Smooth muscle cell (in vitro differentiated cells): ENCODE measurements at regions not wholly inside any gene's neighbourhood (a gene's known extent, or its start where the extent isn't known, plus 50 kb on each side); places are given as distances from the start of the nearest gene placed in this dataset.

Experiments
- DNase-seq: peaks from one replicate; lab custom pipeline; 2025; ENCODE audit not compliant: unreplicated experiment; lab: John Stamatoyannopoulos, UW
- H2AFZ ChIP-seq: fragments of 200-600 bp; sonication (generic); 2 replicates; pipeline ENCODE4 v1.6.0; 2016; ENCODE audit warnings: antibody characterized with exemption, low read depth, mild to moderate bottlenecking
- H3F3A ChIP-seq: fragments of 200-600 bp; sonication (generic); 2 replicates; pipeline ENCODE4 v1.6.0; 2017; ENCODE audit warnings: antibody characterized with exemption, low read depth
- H3K27ac ChIP-seq: fragments of 200-600 bp; sonication (generic); 2 replicates; pipeline ENCODE4 v1.5.1; 2016; ENCODE audit warnings: low read depth, mild to moderate bottlenecking
- H3K27me3 ChIP-seq: fragments of 200-600 bp; sonication (generic); 2 replicates; pipeline ENCODE4 v1.6.1; 2016; ENCODE audit warnings: low read depth, mild to moderate bottlenecking
- H3K36me3 ChIP-seq: fragments of 200-600 bp; sonication (generic); 2 replicates; pipeline ENCODE4 v1.5.1; 2016; ENCODE audit warnings: low read depth
- H3K4me1 ChIP-seq: fragments of 200-600 bp; sonication (generic); 2 replicates; pipeline ENCODE4 v1.5.1; 2016; ENCODE audit warnings: low read depth
- H3K4me2 ChIP-seq: fragments of 200-600 bp; sonication (generic); 2 replicates; pipeline ENCODE4 v1.6.0; 2016; ENCODE audit warnings: mild to moderate bottlenecking
- H3K4me3 ChIP-seq: fragments of 200-600 bp; sonication (generic); 2 replicates; pipeline ENCODE4 v1.5.1; 2016; ENCODE audit warnings: mild to moderate bottlenecking
- H3K79me2 ChIP-seq: fragments of 200-600 bp; sonication (generic); 2 replicates; pipeline ENCODE4 v1.6.0; 2016; ENCODE audit warnings: low read depth, mild to moderate bottlenecking
- H3K9ac ChIP-seq: fragments of 200-600 bp; sonication (generic); 2 replicates; pipeline ENCODE4 v1.6.0; 2016; ENCODE audit warnings: low read depth
- H3K9me3 ChIP-seq: fragments of 200-600 bp; sonication (generic); replicated peaks from 2 replicates; pipeline ENCODE4 v1.5.1; 2016; ENCODE audit warnings: low read depth
- H4K20me1 ChIP-seq: fragments of 200-600 bp; sonication (generic); 2 replicates; pipeline ENCODE4 v1.6.0; 2016; ENCODE audit warnings: low read depth
- WGBS: methylation state at CpG from one replicate; pipeline ENCODE4 v1.1.7; 2016; ENCODE audit warnings: low lambda C conversion rate; 5-methylcytosine and 5-hydroxymethylcytosine counted together
- TF ChIP-seq, protein P1 (sequence below): fragments of 200-600 bp; sonication (generic); IDR thresholded peaks from 2 replicates; pipeline ENCODE4 v1.5.1; 2017; ENCODE audit warnings: borderline replicate concordance, mild to moderate bottlenecking, antibody characterized with exemption; ENCODE audit not compliant: insufficient read depth, poor library complexity, severe bottlenecking

GRCh38 chr13:72571191-72571590, 156.2 kb downstream of the MZT1 start:
- WGBS: 65% methylated on average over 2 of the region's 2 CpGs
- H2AFZ ChIP-seq: peak overlapping the region; percentile 10
- no peaks in the 10 kb centered on the region for H3K4me1 ChIP-seq
- no peaks in the 10 kb centered on the region for H3K79me2 ChIP-seq
- H3F3A ChIP-seq: no peaks in the 10 kb centered on the region
- no peak overlapping the region for H3K9ac ChIP-seq
- no peaks in the 10 kb centered on the region for H3K9me3 ChIP-seq
- H3K4me2 ChIP-seq: no peak overlapping the region
- H3K36me3 ChIP-seq: no peaks in the 10 kb centered on the region
- no peak for DNase-seq
- H3K27ac ChIP-seq: no peak overlapping the region
- H3K4me3 ChIP-seq: no peak overlapping the region
- no peaks in the 10 kb centered on the region for H3K27me3 ChIP-seq
- H4K20me1 ChIP-seq: no peaks in the 10 kb centered on the region
- TF ChIP-seq, protein P1, sequence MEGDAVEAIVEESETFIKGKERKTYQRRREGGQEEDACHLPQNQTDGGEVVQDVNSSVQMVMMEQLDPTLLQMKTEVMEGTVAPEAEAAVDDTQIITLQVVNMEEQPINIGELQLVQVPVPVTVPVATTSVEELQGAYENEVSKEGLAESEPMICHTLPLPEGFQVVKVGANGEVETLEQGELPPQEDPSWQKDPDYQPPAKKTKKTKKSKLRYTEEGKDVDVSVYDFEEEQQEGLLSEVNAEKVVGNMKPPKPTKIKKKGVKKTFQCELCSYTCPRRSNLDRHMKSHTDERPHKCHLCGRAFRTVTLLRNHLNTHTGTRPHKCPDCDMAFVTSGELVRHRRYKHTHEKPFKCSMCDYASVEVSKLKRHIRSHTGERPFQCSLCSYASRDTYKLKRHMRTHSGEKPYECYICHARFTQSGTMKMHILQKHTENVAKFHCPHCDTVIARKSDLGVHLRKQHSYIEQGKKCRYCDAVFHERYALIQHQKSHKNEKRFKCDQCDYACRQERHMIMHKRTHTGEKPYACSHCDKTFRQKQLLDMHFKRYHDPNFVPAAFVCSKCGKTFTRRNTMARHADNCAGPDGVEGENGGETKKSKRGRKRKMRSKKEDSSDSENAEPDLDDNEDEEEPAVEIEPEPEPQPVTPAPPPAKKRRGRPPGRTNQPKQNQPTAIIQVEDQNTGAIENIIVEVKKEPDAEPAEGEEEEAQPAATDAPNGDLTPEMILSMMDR: no peak

DNA sequence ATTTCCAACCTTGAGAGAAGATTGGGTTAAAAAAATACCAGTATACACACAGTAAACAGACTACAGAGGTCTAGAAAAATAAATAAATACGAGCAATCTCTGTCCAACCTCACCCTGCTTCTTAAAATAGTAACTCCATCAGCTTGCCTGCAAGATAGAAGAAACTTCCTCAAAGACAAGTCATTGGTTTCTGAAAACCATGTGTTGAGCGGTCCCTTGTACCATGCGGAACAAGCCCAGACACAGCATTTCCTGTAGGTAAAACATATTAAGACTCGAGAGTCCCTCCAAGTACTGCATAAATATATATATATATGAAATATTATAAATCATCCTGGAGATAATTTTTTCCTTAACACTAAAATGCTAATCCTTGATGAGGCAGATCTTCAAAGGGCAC, 157.4 kb downstream of the MZT1 start:
- H3K27ac ChIP-seq: no peak overlapping the region
- H3K4me3 ChIP-seq: no peak overlapping the region
- no peaks in the 10 kb centered on the region for H3K27me3 ChIP-seq
- H3K36me3 ChIP-seq: no peaks in the 10 kb centered on the region
- TF ChIP-seq, protein P1: no peak
- no peaks in the 10 kb centered on the region for H3K9me3 ChIP-seq
- H3K4me1 ChIP-seq: no peaks in the 10 kb centered on the region
- no peaks in the 10 kb centered on the region for H4K20me1 ChIP-seq
- WGBS: 78% methylated on average over 4 of the region's 4 CpGs
- no peak for DNase-seq
- no peak overlapping the region for H2AFZ ChIP-seq
- no peaks in the 10 kb centered on the region for H3F3A ChIP-seq
- H3K4me2 ChIP-seq: no peak overlapping the region
- no peak overlapping the region for H3K9ac ChIP-seq
- no peaks in the 10 kb centered on the region for H3K79me2 ChIP-seq

DNA sequence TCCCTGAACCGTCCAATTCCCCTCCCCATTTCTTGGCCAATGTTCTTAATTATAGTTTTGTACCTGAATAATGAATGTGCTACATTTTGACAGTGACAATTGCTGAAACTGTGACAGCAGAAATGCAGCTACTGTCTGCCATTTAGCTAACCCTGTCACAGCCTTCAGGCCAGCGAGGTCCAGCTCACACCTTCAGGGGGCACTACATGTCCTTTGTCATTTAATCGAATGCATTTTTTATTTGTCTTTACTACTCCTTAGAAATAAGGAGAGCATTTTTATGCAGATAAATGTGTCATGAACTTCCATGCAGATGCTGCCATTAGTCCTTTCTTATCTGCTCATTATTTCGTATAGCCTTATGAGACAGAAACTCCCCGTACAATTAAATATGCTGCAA, 159.9 kb downstream of the MZT1 start:
- H3K36me3 ChIP-seq: no peaks in the 10 kb centered on the region
- H3K27me3 ChIP-seq: no peaks in the 10 kb centered on the region
- H2AFZ ChIP-seq: no peak overlapping the region
- DNase-seq: no peak
- WGBS: 75% methylated on average over 5 of the region's 5 CpGs
- H3K9ac ChIP-seq: no peak overlapping the region
- H3K4me3 ChIP-seq: no peak overlapping the region
- no peaks in the 10 kb centered on the region for H3K4me1 ChIP-seq
- no peaks in the 10 kb centered on the region for H3K9me3 ChIP-seq
- no peaks in the 10 kb centered on the region for H4K20me1 ChIP-seq
- no peak overlapping the region for H3K27ac ChIP-seq
- H3K79me2 ChIP-seq: no peaks in the 10 kb centered on the region
- no peak overlapping the region for H3K4me2 ChIP-seq
- TF ChIP-seq, protein P1: no peak
- H3F3A ChIP-seq: no peaks in the 10 kb centered on the region

DNA sequence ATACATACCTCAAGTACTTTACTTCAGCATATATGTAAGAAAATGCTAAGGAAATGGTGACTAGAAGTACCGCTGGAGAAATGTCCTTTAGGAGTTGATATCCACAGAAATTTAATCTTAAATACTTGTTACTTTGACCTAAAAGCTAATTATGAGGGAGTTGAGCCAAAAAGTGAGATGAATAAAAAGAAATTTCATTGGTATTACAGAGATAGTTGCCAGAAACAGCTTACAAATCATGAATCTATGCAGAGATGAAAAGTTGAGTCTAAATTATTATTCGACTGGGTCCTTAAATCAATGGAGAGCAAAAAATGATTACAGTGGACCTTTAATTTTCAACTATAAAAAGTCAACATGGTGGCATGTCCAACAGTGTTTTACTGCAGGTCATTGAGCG, 160.9 kb downstream of the MZT1 start:
- DNase-seq: no peak
- Histone ChIP-seq H3K4me2 (no peak overlapping the region), H3K4me3 (no peak overlapping the region), H3F3A (no peaks in the 10 kb centered on the region), H3K27me3 (no peaks in the 10 kb centered on the region), H3K36me3 (no peaks in the 10 kb centered on the region), H3K79me2 (no peaks in the 10 kb centered on the region), H3K9me3 (no peaks in the 10 kb centered on the region), H3K4me1 (no peaks in the 10 kb centered on the region), H4K20me1 (no peaks in the 10 kb centered on the region), H2AFZ (no peak overlapping the region), H3K9ac (no peak overlapping the region), H3K27ac (no peak overlapping the region)
- 94% methylated on average over 3 of the region's 3 CpGs for WGBS
- TF ChIP-seq, protein P1: no peak
